ENCODE measurements at regions not wholly inside any gene's neighbourhood (a gene's known extent, or its start where the extent isn't known, plus 50 kb on each side); places are given as distances from the start of the nearest gene placed in this dataset.

DNA sequence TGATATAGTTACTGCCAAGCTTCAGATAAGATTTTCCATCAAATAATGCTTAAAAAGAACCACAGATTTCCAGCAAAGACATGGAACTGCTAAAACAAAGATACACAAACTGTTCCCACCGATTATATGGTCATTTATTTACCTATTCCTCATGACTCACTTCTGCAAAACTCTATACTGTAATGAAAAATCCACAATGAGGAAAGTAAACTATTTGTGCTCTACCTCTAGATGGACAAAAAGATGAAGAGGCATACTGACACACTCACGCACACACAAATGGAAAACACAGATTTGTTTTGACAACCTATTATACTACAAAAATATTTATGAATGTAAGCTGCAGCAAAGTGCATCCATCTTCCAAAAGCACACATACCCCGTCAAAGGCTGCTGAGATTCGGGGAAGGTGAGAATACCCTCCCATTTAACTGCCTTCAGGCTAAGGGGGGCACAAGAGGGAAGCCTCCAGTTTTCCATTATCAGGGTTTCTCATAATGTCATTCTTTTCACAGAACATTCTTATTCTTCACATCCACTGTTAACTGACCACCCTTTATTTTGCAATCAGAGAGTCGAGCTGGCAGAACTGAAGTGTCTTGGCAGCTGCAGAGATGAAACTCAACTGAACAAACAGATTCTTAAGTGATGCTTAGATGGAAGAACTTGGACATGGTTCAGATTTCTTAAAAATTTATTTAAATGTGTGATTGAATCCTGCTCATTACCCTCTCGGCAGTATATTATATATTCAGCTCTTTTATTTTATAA, 115.9 kb upstream of the TANK start:
- DNase-seq, result no peak
- intact Hi-C loops (cut with DNase I; ENCODE audit: low total_unique reads), result no loop called here
- no peak for TF ChIP-seq POLR2A (IDR thresholded peaks at IDR 0.05)
- TF ChIP-seq, protein P1, sequence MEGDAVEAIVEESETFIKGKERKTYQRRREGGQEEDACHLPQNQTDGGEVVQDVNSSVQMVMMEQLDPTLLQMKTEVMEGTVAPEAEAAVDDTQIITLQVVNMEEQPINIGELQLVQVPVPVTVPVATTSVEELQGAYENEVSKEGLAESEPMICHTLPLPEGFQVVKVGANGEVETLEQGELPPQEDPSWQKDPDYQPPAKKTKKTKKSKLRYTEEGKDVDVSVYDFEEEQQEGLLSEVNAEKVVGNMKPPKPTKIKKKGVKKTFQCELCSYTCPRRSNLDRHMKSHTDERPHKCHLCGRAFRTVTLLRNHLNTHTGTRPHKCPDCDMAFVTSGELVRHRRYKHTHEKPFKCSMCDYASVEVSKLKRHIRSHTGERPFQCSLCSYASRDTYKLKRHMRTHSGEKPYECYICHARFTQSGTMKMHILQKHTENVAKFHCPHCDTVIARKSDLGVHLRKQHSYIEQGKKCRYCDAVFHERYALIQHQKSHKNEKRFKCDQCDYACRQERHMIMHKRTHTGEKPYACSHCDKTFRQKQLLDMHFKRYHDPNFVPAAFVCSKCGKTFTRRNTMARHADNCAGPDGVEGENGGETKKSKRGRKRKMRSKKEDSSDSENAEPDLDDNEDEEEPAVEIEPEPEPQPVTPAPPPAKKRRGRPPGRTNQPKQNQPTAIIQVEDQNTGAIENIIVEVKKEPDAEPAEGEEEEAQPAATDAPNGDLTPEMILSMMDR (IDR thresholded peaks at IDR 0.05 in 8 of 11, conservative IDR thresholded peaks at IDR 0.05 in 3 of 11), result no peak
- TF ChIP-seq POLR2AphosphoS5 (IDR thresholded peaks at IDR 0.05), result no peak
- H3K27ac ChIP-seq, result no peak overlapping the region
- WGBS, 5 donors, result 68 to 77% (median 75%) methylated on average over 6 of the region's 6 CpGs
- H3K9me3 ChIP-seq, result no peaks in the 10 kb centered on the region
- H3K4me1 ChIP-seq, result peaks cover 0 to 3% (median 0%) of the 10 kb centered on the region in 6 donors
- no peaks in the 10 kb centered on the region for H3K27me3 ChIP-seq (replicated peaks in 1 of 7)
- H3K36me3 ChIP-seq, result no peaks in the 10 kb centered on the region
- H3K4me3 ChIP-seq, result no peak overlapping the region

DNA sequence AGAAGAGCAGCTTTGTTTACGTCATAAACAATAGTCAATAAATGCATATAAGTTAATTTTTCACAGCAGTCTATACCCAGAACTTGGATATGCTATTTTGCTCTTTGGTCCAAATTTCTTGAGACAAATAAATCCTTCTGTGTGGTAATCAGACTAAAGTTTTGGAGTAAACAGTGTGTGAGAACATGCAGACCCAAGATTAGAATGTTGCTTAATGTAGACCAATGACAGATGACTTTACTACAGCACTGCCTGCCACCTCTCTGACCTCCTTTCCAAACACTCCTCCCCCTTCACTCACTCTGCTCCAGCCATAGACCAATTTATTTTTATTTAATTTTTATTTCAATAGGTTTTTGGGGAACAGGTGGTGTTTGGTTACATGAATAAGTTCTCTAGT, 115.3 kb upstream of the TANK start:
- H3K27ac ChIP-seq, result no peak overlapping the region
- peaks cover 0 to 3% (median 0%) of the 10 kb centered on the region in 6 donors for H3K4me1 ChIP-seq

DNA sequence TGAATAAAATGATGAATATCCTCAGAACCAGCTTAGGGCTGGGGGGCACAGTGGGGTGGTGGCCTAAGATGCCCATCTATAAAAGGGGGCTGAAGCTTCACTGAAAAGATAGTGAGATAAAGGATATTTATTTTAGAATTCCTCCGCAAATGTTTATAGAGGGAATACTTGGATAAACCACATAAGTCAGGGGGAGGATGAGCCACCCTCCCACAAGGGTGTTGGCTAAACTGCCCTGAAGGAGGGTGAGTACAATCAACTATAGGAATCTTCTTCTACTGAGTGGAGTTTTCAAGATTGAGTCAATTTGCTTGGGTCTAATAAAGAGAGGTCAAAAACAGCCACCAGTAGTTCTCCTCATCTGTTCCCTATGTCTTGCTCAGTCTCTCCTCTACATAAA, 114.5 kb upstream of the TANK start:
- no peaks in the 10 kb centered on the region for H3K36me3 ChIP-seq
- intact Hi-C loops (cut with DNase I; ENCODE audit: low total_unique reads), result no loop called here
- no peak overlapping the region for H3K4me3 ChIP-seq
- no peaks in the 10 kb centered on the region for H3K27me3 ChIP-seq (replicated peaks in 1 of 7)
- H3K9me3 ChIP-seq, result no peaks in the 10 kb centered on the region
- WGBS, 5 donors, result 89 to 100% (median 97%) methylated on average over 1 of the region's 1 CpG
- no peak for DNase-seq
- TF ChIP-seq POLR2A (IDR thresholded peaks at IDR 0.05) (no peak), POLR2AphosphoS5 (IDR thresholded peaks at IDR 0.05) (no peak)
- TF ChIP-seq, protein P1 (IDR thresholded peaks at IDR 0.05 in 8 of 11, conservative IDR thresholded peaks at IDR 0.05 in 3 of 11), result no peak
- H3K4me1 ChIP-seq, result peaks cover 0 to 3% (median 0%) of the 10 kb centered on the region in 6 donors
- no peak overlapping the region for H3K27ac ChIP-seq

More for the DNA sequence above, 115.3 kb upstream of the TANK start:
- 68 to 96% (median 83%) methylated on average over 1 of the region's 1 CpG for WGBS, 5 donors
- Histone ChIP-seq H3K9me3 (no peaks in the 10 kb centered on the region), H3K27me3 (replicated peaks in 1 of 7) (no peaks in the 10 kb centered on the region), H3K4me3 (no peak overlapping the region), H3K36me3 (no peaks in the 10 kb centered on the region)
- no peak for DNase-seq
- intact Hi-C loops (cut with DNase I; ENCODE audit: low total_unique reads), result no loop called here
- TF ChIP-seq, protein P1 (IDR thresholded peaks at IDR 0.05 in 8 of 11, conservative IDR thresholded peaks at IDR 0.05 in 3 of 11), result no peak
- TF ChIP-seq POLR2A (IDR thresholded peaks at IDR 0.05), result no peak
- no peak for TF ChIP-seq POLR2AphosphoS5 (IDR thresholded peaks at IDR 0.05)

DNA sequence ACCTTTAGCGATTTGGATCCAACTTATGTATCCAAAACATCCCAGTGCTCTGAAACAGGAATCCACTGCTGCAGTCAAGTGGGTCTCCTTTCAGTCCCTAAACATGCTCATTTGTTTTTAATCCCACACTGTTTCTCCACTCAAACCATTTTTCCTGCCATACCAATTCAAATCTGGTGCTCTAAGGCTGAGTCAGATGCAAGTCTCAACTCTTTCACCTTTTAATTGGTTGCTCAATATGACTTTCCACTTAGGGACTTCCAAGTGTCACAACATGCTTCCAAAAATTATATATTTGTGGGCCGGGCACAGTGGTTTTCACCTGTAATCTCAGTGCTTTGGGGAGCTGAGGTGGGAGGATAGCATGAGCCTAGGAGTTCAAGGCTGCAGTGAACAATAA, 113.4 kb upstream of the TANK start:
- DNase-seq, result no peak
- Histone ChIP-seq H3K9me3 (no peaks in the 10 kb centered on the region), H3K36me3 (no peaks in the 10 kb centered on the region), H3K4me1 (peaks cover 0 to 3% (median 0%) of the 10 kb centered on the region in 6 donors), H3K4me3 (no peak overlapping the region), H3K27me3 (replicated peaks in 1 of 7) (no peaks in the 10 kb centered on the region), H3K27ac (no peak overlapping the region)
- WGBS, 5 donors, result 88 to 95% (median 92%) methylated on average over 2 of the region's 2 CpGs
- intact Hi-C loops (cut with DNase I; ENCODE audit: low total_unique reads), result no loop called here
- no peak for TF ChIP-seq POLR2AphosphoS5 (IDR thresholded peaks at IDR 0.05)
